Loucy (cell line): ENCODE measurements at regions not wholly inside any gene's neighbourhood (a gene's known extent, or its start where the extent isn't known, plus 50 kb on each side); places are given as distances from the start of the nearest gene placed in this dataset.

Experiments used
- EZH2phosphoT487 ChIP-seq: fragments of 200-600 bp; IDR thresholded peaks from 2 replicates; pipeline ENCODE4 v1.6.1; 2018; ENCODE audit warnings: antibody characterized with exemption, mild to moderate bottlenecking, moderate library complexity, borderline replicate concordance
- TF ChIP-seq, protein P1 (sequence below): fragments of 200-600 bp; sonication (generic); conservative IDR thresholded peaks from 2 replicates; pipeline ENCODE4 v1.5.1; 2014; ENCODE audit warnings: mild to moderate bottlenecking, antibody characterized with exemption, low read length

DNA sequence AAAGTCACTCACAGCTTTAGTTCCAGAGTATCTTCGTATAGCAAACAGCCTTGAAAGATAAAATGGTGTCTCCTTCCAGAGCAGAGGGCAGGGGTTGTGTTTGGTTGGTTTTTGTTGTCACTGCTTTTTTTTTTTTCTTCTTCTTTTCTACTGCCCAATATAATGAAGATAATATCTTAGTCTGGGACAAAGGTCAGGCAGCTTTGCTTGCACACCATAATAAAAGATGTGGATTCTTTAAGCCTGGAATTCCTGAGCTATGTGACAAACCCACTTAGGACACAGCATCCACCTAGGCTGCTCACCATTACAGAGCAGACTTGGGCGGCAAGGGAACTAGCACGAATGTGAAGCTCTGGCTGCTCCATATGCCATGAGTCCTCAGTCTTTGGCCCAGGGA is 165.6 kb upstream of the MIR17HG start:
- TF ChIP-seq, protein P1, sequence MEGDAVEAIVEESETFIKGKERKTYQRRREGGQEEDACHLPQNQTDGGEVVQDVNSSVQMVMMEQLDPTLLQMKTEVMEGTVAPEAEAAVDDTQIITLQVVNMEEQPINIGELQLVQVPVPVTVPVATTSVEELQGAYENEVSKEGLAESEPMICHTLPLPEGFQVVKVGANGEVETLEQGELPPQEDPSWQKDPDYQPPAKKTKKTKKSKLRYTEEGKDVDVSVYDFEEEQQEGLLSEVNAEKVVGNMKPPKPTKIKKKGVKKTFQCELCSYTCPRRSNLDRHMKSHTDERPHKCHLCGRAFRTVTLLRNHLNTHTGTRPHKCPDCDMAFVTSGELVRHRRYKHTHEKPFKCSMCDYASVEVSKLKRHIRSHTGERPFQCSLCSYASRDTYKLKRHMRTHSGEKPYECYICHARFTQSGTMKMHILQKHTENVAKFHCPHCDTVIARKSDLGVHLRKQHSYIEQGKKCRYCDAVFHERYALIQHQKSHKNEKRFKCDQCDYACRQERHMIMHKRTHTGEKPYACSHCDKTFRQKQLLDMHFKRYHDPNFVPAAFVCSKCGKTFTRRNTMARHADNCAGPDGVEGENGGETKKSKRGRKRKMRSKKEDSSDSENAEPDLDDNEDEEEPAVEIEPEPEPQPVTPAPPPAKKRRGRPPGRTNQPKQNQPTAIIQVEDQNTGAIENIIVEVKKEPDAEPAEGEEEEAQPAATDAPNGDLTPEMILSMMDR: no peak
- TF ChIP-seq EZH2phosphoT487: no peak
